ENCODE measurements at regions not wholly inside any gene's neighbourhood (a gene's known extent, or its start where the extent isn't known, plus 50 kb on each side); places are given as distances from the start of the nearest gene placed in this dataset.

GRCh38 chr14:87115234-87115633 lies 877.7 kb downstream of the GALC start:
- H3K36me3 ChIP-seq (ENCODE audit: control insufficient read depth, insufficient read depth, low read length): no peaks in the 10 kb centered on the region
- H3K27ac Mint-ChIP-seq: no peak overlapping the region
- WGBS (ENCODE audit: insufficient coverage): 17% methylated on average over 1 of the region's 1 CpG

DNA sequence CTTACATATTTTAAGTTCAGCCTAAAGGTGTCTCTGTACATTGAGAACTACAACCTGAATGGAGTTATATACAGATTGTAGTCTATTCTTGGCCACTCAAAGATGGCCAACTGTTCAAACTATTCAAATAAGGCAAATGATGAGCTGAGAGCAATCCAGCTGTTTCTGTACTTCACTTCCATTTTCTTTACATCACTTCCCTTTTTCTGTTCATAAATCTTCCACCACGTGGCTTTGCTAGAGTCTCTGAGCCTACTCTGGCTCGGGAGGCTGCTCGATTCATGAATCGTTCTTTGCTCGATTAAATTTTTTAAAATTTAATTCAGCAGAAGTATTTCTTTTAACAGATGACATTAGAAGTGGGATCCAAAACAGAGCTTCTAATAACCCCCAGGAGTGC lies 879.7 kb downstream of the GALC start:
- H3K27me3 ChIP-seq (ENCODE audit: control insufficient read depth, insufficient read depth, low read length): no peaks in the 10 kb centered on the region
- intact Hi-C loops (cut with micrococcal nuclease): no loop called here
- no peaks in the 10 kb centered on the region for H3K27me3 Mint-ChIP-seq (ENCODE audit: low read depth in 2 of 2)
- no peaks in the 10 kb centered on the region for H3K4me1 Mint-ChIP-seq
- no peak for DNase-seq
- TF ChIP-seq, protein P1, sequence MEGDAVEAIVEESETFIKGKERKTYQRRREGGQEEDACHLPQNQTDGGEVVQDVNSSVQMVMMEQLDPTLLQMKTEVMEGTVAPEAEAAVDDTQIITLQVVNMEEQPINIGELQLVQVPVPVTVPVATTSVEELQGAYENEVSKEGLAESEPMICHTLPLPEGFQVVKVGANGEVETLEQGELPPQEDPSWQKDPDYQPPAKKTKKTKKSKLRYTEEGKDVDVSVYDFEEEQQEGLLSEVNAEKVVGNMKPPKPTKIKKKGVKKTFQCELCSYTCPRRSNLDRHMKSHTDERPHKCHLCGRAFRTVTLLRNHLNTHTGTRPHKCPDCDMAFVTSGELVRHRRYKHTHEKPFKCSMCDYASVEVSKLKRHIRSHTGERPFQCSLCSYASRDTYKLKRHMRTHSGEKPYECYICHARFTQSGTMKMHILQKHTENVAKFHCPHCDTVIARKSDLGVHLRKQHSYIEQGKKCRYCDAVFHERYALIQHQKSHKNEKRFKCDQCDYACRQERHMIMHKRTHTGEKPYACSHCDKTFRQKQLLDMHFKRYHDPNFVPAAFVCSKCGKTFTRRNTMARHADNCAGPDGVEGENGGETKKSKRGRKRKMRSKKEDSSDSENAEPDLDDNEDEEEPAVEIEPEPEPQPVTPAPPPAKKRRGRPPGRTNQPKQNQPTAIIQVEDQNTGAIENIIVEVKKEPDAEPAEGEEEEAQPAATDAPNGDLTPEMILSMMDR (IDR thresholded peaks at IDR 0.05): no peak
- peaks cover 9% of the 10 kb centered on the region for H3K36me3 Mint-ChIP-seq
- no peak for ATAC-seq
- no peaks in the 10 kb centered on the region for H3K36me3 ChIP-seq (ENCODE audit: control insufficient read depth, insufficient read depth, low read length)
- H3K4me1 ChIP-seq (ENCODE audit: control insufficient read depth, insufficient read depth, low read length): no peaks in the 10 kb centered on the region
- no peak overlapping the region for H3K27ac Mint-ChIP-seq
- no peak overlapping the region for H3K27ac ChIP-seq (ENCODE audit: low read length)
- no peak overlapping the region for H3K4me3 Mint-ChIP-seq
- H3K9me3 Mint-ChIP-seq: peaks cover 9 to 12% of the 10 kb centered on the region in 2 donors
- no peak overlapping the region for H3K4me3 ChIP-seq (ENCODE audit: low read length)
- no peaks in the 10 kb centered on the region for H3K9me3 ChIP-seq (ENCODE audit: control insufficient read depth, insufficient read depth, low read length)
- 70% methylated on average over 5 of the region's 5 CpGs for WGBS (ENCODE audit: insufficient coverage)

More at GRCh38 chr14:87115234-87115633, 877.7 kb downstream of the GALC start:
- no peak for ATAC-seq
- Mint-ChIP-seq H3K36me3 (peaks cover 9% of the 10 kb centered on the region), H3K27me3 (ENCODE audit: low read depth in 2 of 2) (no peaks in the 10 kb centered on the region), H3K4me1 (no peaks in the 10 kb centered on the region), H3K4me3 (no peak overlapping the region), H3K9me3 (peaks cover 6 to 7% of the 10 kb centered on the region in 2 donors)
- no peak overlapping the region for H3K27ac ChIP-seq (ENCODE audit: low read length)
- H3K4me1 ChIP-seq (ENCODE audit: control insufficient read depth, insufficient read depth, low read length): no peaks in the 10 kb centered on the region
- TF ChIP-seq, protein P1 (IDR thresholded peaks at IDR 0.05): no peak
- no peak for DNase-seq
- H3K27me3 ChIP-seq (ENCODE audit: control insufficient read depth, insufficient read depth, low read length): no peaks in the 10 kb centered on the region
- H3K9me3 ChIP-seq (ENCODE audit: control insufficient read depth, insufficient read depth, low read length): no peaks in the 10 kb centered on the region
- no peak overlapping the region for H3K4me3 ChIP-seq (ENCODE audit: low read length)
- intact Hi-C loops (cut with micrococcal nuclease): no loop called here

GRCh38 chr14:87111741-87112140 lies 881.2 kb downstream of the GALC start:
- H3K27me3 ChIP-seq (ENCODE audit: control insufficient read depth, insufficient read depth, low read length): no peaks in the 10 kb centered on the region
- H3K9me3 Mint-ChIP-seq: peaks cover 14 to 20% of the 10 kb centered on the region in 2 donors
- no peaks in the 10 kb centered on the region for H3K36me3 ChIP-seq (ENCODE audit: control insufficient read depth, insufficient read depth, low read length)
- intact Hi-C loops (cut with micrococcal nuclease): no loop called here
- H3K27ac ChIP-seq (ENCODE audit: low read length): no peak overlapping the region
- H3K4me1 Mint-ChIP-seq: no peaks in the 10 kb centered on the region
- no peak overlapping the region for H3K4me3 Mint-ChIP-seq
- no peak overlapping the region for H3K27ac Mint-ChIP-seq
- DNase-seq (no peak), ATAC-seq (no peak)
- no peaks in the 10 kb centered on the region for H3K27me3 Mint-ChIP-seq (ENCODE audit: low read depth in 2 of 2)
- 80% methylated on average over 3 of the region's 3 CpGs for WGBS (ENCODE audit: insufficient coverage)
- no peak overlapping the region for H3K4me3 ChIP-seq (ENCODE audit: low read length)
- H3K4me1 ChIP-seq (ENCODE audit: control insufficient read depth, insufficient read depth, low read length): no peaks in the 10 kb centered on the region
- H3K9me3 ChIP-seq (ENCODE audit: control insufficient read depth, insufficient read depth, low read length): no peaks in the 10 kb centered on the region
- H3K36me3 Mint-ChIP-seq: peaks cover 9% of the 10 kb centered on the region
- TF ChIP-seq, protein P1 (IDR thresholded peaks at IDR 0.05): no peak

DNA sequence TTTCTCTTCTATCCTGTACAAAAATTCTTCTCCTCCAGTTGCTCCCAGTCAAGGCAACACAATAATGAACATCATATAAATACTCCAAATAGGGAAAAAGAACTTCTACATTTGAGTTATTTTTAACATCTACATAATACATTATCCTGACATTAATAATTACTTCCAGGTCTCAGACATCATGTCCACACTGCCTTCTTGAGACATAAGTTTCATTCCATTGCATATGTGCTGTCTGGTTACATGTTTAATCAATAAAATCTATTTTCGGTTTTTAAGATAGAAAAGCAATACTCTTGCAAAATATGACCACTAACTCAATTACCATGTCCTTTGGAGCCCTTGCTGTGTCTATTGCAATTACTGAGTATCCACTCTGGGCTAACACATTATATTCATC lies 881.9 kb downstream of the GALC start:
- Mint-ChIP-seq H3K27ac (no peak overlapping the region), H3K4me3 (no peak overlapping the region), H3K36me3 (peaks cover 9% of the 10 kb centered on the region), H3K27me3 (ENCODE audit: low read depth in 2 of 2) (no peaks in the 10 kb centered on the region), H3K9me3 (peaks cover 14 to 20% of the 10 kb centered on the region in 2 donors), H3K4me1 (no peaks in the 10 kb centered on the region)
- no peak overlapping the region for H3K27ac ChIP-seq (ENCODE audit: low read length)
- H3K27me3 ChIP-seq (ENCODE audit: control insufficient read depth, insufficient read depth, low read length): no peaks in the 10 kb centered on the region
- no peak overlapping the region for H3K4me3 ChIP-seq (ENCODE audit: low read length)
- no peaks in the 10 kb centered on the region for H3K9me3 ChIP-seq (ENCODE audit: control insufficient read depth, insufficient read depth, low read length)
- intact Hi-C loops (cut with micrococcal nuclease): no loop called here
- H3K4me1 ChIP-seq (ENCODE audit: control insufficient read depth, insufficient read depth, low read length): no peaks in the 10 kb centered on the region
- DNase-seq (no peak), ATAC-seq (no peak)
- TF ChIP-seq, protein P1 (IDR thresholded peaks at IDR 0.05): no peak
- no peaks in the 10 kb centered on the region for H3K36me3 ChIP-seq (ENCODE audit: control insufficient read depth, insufficient read depth, low read length)
- WGBS (ENCODE audit: insufficient coverage): 86% methylated on average over 1 of the region's 1 CpG
